Caco-2 (cell line): ENCODE measurements at regions not wholly inside any gene's neighbourhood (a gene's known extent, or its start where the extent isn't known, plus 50 kb on each side); places are given as distances from the start of the nearest gene placed in this dataset.

Experiments used
- BruUV-seq: library from RNA; stranded (reverse); fragments of 400-500 nt; replicated peaks from 2 replicates; lab custom pipeline; 2021; lab: Mats Ljungman, UMichigan
- CTCF ChIA-PET: fragments of 300-600 bp; sonication (Branson Sonifier 250); formaldehyde crosslinking; loops from one replicate; lab custom pipeline; 2022; ENCODE audit warnings: antibody characterized with exemption; lab: Charles Lee
- POLR2A ChIA-PET: fragments of 300-600 bp; sonication (Branson Sonifier 250); formaldehyde crosslinking; loops from one replicate; lab custom pipeline; 2022; ENCODE audit warnings: antibody characterized with exemption; lab: Charles Lee
- DNase-seq, 2 experiments: peaks; one replicate each; pipeline versions ENCODE4 v3.0.0 to v3.0.0-alpha.2; 2020 to 2022
- H3K27me3 ChIP-seq: replicated peaks from 2 replicates; pipeline ENCODE4 v1.6.0; 2011; ENCODE audit warnings: low read length; ENCODE audit not compliant: control insufficient read depth, insufficient read depth
- H3K36me3 ChIP-seq: 2 replicates; pipeline ENCODE4 v1.5.1; 2011; ENCODE audit warnings: low read length; ENCODE audit not compliant: control insufficient read depth, insufficient read depth
- H3K4me1 ChIP-seq: fragments of 250-450 bp; sonication (Bioruptor Pico); 2 replicates; pipeline ENCODE4 v1.5.1; 2020; ENCODE audit warnings: mild to moderate bottlenecking
- H3K4me3 ChIP-seq: 2 replicates; pipeline ENCODE4 v1.5.1; 2011; ENCODE audit warnings: low read depth, mild to moderate bottlenecking, control low read depth, low read length
- H3K9me3 ChIP-seq: fragments of 250-450 bp; sonication (Bioruptor Pico); 2 replicates; pipeline ENCODE4 v1.5.1; 2020; ENCODE audit warnings: mild to moderate bottlenecking, moderate library complexity
- H3K27ac Mint-ChIP-seq: one replicate; pipeline ENCODE4 v1.8.0; 2022; ENCODE audit warnings: mixed read lengths; ENCODE audit not compliant: unreplicated experiment
- H3K27me3 Mint-ChIP-seq: one replicate; pipeline ENCODE4 v1.8.0; 2022; ENCODE audit warnings: mixed read lengths; ENCODE audit not compliant: insufficient read depth, unreplicated experiment
- H3K36me3 Mint-ChIP-seq: one replicate; pipeline ENCODE4 v1.8.0; 2022; ENCODE audit warnings: mild to moderate bottlenecking, mixed read lengths; ENCODE audit not compliant: insufficient read depth, unreplicated experiment
- H3K4me1 Mint-ChIP-seq: one replicate; pipeline ENCODE4 v1.8.0; 2022; ENCODE audit warnings: low read depth, mixed read lengths; ENCODE audit not compliant: unreplicated experiment
- H3K4me3 Mint-ChIP-seq: one replicate; pipeline ENCODE4 v1.8.0; 2022; ENCODE audit warnings: mild to moderate bottlenecking, moderate library complexity, mixed read lengths; ENCODE audit not compliant: unreplicated experiment
- H3K9me3 Mint-ChIP-seq: one replicate; pipeline ENCODE4 v1.8.0; 2022; ENCODE audit warnings: mixed read lengths; ENCODE audit not compliant: unreplicated experiment
- intact Hi-C: fragments of 100-400 bp; cut with micrococcal nuclease; formaldehyde crosslinking; loops from one replicate; pipeline ENCODE4 v1.10.0; 2022; ENCODE audit not compliant: unreplicated experiment
- TF ChIP-seq, protein P1 (sequence below), 2 experiments: fragments of 200-600 bp in 1 of 2; IDR thresholded peaks; 1 replicate in 1 of 2; 2 replicates in 1 of 2; pipeline versions ENCODE4 v1.5.1 to v1.8.0; 2011 to 2022; ENCODE audit warnings: antibody characterized with exemption in 1 of 2, control low read depth in 1 of 2, inconsistent platforms in 1 of 2, low read depth in 1 of 2, low read length in 1 of 2, mild to moderate bottlenecking in 1 of 2, moderate library complexity in 1 of 2; ENCODE audit not compliant: insufficient read depth in 1 of 2, severe bottlenecking in 1 of 2, unreplicated experiment in 1 of 2

DNA sequence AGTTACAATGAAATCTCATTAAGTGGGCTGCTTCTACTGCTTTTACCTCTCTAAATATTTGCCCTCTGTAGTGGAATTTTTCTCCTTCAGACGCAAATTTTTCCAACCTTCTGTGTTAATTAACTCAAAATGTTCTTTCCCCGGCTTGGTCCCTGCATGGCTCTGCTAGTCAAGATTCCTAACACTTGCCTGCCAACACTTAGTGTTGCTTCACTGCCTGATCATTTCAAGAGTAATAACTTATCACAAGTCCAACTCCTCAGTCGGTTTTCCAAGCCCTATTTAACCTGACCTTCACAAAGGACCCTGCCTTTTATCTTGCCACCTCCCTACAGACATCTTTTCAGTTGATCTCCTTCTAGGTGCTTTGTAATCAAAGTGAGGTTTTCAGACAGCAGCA lies 142.7 kb downstream of the HRH4 start:
- BruUV-seq = no TSS peak
- Histone ChIP-seq H3K27me3 (no peaks in the 10 kb centered on the region), H3K4me3 (no peak overlapping the region), H3K9me3 (no peaks in the 10 kb centered on the region), H3K36me3 (no peaks in the 10 kb centered on the region), H3K4me1 (no peaks in the 10 kb centered on the region)
- Mint-ChIP-seq H3K27me3 (peaks cover 6% of the 10 kb centered on the region), H3K4me3 (no peak overlapping the region), H3K36me3 (no peaks in the 10 kb centered on the region), H3K27ac (no peak overlapping the region), H3K9me3 (no peaks in the 10 kb centered on the region), H3K4me1 (no peaks in the 10 kb centered on the region)
- CTCF ChIA-PET = no interaction called here
- DNase-seq = no peak
- TF ChIP-seq, protein P1, sequence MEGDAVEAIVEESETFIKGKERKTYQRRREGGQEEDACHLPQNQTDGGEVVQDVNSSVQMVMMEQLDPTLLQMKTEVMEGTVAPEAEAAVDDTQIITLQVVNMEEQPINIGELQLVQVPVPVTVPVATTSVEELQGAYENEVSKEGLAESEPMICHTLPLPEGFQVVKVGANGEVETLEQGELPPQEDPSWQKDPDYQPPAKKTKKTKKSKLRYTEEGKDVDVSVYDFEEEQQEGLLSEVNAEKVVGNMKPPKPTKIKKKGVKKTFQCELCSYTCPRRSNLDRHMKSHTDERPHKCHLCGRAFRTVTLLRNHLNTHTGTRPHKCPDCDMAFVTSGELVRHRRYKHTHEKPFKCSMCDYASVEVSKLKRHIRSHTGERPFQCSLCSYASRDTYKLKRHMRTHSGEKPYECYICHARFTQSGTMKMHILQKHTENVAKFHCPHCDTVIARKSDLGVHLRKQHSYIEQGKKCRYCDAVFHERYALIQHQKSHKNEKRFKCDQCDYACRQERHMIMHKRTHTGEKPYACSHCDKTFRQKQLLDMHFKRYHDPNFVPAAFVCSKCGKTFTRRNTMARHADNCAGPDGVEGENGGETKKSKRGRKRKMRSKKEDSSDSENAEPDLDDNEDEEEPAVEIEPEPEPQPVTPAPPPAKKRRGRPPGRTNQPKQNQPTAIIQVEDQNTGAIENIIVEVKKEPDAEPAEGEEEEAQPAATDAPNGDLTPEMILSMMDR (IDR thresholded peaks at IDR 0.05; ENCODE audit: insufficient read depth in 1 of 2, low read depth in 1 of 2, low read length in 1 of 2, severe bottlenecking in 1 of 2, unreplicated experiment in 1 of 2) = no peak
- intact Hi-C loops = loop anchor here (5.0 kb wide), 1 partner anchor 69 kb away; no protein-coding TSS in a partner anchor
- POLR2A ChIA-PET = no interaction called here

DNA sequence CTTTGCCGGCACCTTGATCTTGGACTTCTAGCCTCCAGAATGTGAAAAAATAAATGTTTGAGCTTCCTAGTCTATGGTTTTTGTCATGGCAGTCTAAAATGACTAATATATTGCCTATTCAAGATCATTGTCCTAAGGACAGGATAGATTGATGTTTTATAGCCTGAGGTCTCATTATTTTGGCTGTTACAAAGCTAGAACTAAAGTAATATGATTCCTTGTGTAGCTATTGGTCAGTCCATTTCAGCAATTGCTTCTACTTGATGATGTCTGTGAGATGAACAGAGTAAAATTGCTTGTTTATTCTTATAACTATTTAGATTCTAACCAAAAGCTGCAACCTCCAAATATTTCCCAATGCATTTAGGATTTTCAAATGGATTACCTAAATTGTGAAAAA lies 145.0 kb downstream of the HRH4 start:
- Histone ChIP-seq H3K36me3 (no peaks in the 10 kb centered on the region), H3K4me1 (no peaks in the 10 kb centered on the region), H3K27me3 (no peaks in the 10 kb centered on the region), H3K9me3 (no peaks in the 10 kb centered on the region), H3K4me3 (no peak overlapping the region)
- Mint-ChIP-seq H3K27me3 (peaks cover 2% of the 10 kb centered on the region), H3K27ac (no peak overlapping the region), H3K4me1 (no peaks in the 10 kb centered on the region), H3K4me3 (no peak overlapping the region), H3K9me3 (no peaks in the 10 kb centered on the region), H3K36me3 (no peaks in the 10 kb centered on the region)
- BruUV-seq = no TSS peak
- intact Hi-C loops = no loop called here
- ChIA-PET POLR2A (no interaction called here), CTCF (no interaction called here)
- no peak for DNase-seq
- TF ChIP-seq, protein P1 (IDR thresholded peaks at IDR 0.05; ENCODE audit: insufficient read depth in 1 of 2, low read depth in 1 of 2, low read length in 1 of 2, severe bottlenecking in 1 of 2, unreplicated experiment in 1 of 2) = no peak

DNA sequence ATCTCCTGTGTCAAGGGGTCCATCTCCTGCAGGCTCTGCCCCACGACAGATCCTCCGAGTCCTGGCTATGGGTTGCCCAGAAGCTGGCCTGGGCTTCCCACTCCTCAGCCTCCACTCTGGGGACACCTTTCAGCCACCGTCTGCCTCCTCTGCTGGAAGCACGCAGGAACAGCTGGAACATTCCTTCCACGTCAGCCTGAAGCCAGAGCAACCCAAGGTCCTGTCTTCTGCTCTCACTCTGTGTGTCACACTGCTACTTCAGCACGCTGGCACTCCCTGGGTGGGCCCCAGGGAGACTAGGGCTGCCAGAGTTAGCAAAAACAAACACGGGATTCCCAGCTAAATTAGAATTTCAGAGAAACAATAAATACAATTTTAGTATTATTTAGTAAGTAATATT lies 148.8 kb downstream of the HRH4 start:
- Mint-ChIP-seq H3K27me3 (peaks cover 2% of the 10 kb centered on the region), H3K27ac (no peak overlapping the region), H3K36me3 (no peaks in the 10 kb centered on the region), H3K4me1 (no peaks in the 10 kb centered on the region), H3K9me3 (no peaks in the 10 kb centered on the region), H3K4me3 (no peak overlapping the region)
- intact Hi-C loops = no loop called here
- DNase-seq = no peak
- BruUV-seq = no TSS peak
- Histone ChIP-seq H3K27me3 (no peaks in the 10 kb centered on the region), H3K36me3 (no peaks in the 10 kb centered on the region), H3K9me3 (no peaks in the 10 kb centered on the region), H3K4me3 (no peak overlapping the region), H3K4me1 (no peaks in the 10 kb centered on the region)
- CTCF ChIA-PET = no interaction called here
- POLR2A ChIA-PET = no interaction called here
- TF ChIP-seq, protein P1 (IDR thresholded peaks at IDR 0.05; ENCODE audit: insufficient read depth in 1 of 2, low read depth in 1 of 2, low read length in 1 of 2, severe bottlenecking in 1 of 2, unreplicated experiment in 1 of 2) = no peak
